Activated T-cell treated with anti-CD3 and anti-CD28 coated beads, Interleukin-2, amount 50 U/mL, for 48 hours (primary cell): ENCODE measurements at regions not wholly inside any gene's neighbourhood (a gene's known extent, or its start where the extent isn't known, plus 50 kb on each side); places are given as distances from the start of the nearest gene placed in this dataset.
A peak's percentile ranks its signal among the peaks of the same experiment; 100 is the strongest.

ENCODE experiments used
- DNase-seq, 2 experiments: peaks; one replicate each; pipeline ENCODE4 v3.0.0-alpha.2; 2020

GRCh38 chr20:22368235-22368634 is 216.1 kb downstream of the FOXA2 start:
- DNase-seq, result no peak

GRCh38 chr20:22366631-22367030 is 217.7 kb downstream of the FOXA2 start:
- DNase-seq, result no peak

- no peak for DNase-seq
Observed at GRCh38 chr20:22354647-22355046, 229.7 kb downstream of the FOXA2 start.

GRCh38 chr20:22353586-22353985 is 230.8 kb downstream of the FOXA2 start:
- no peak for DNase-seq

- DNase-seq, result no peak
Observed at GRCh38 chr20:22352019-22352418, 232.4 kb downstream of the FOXA2 start.

- no peak for DNase-seq
Observed at GRCh38 chr20:22350624-22351023, 233.7 kb downstream of the FOXA2 start.

GRCh38 chr20:22348010-22348409 is 236.4 kb downstream of the FOXA2 start:
- no peak for DNase-seq

- DNase-seq, result no peak
Observed at GRCh38 chr20:22346716-22347115, 237.7 kb downstream of the FOXA2 start.

- no peak for DNase-seq
Observed at GRCh38 chr20:22343612-22344011, 240.8 kb downstream of the FOXA2 start.

GRCh38 chr20:22342410-22342809 is 242.0 kb downstream of the FOXA2 start:
- DNase-seq, result no peak

- no peak for DNase-seq
Observed at GRCh38 chr20:22341508-22341907, 242.9 kb downstream of the FOXA2 start.

- no peak for DNase-seq
Observed at GRCh38 chr20:22339946-22340345, 244.4 kb downstream of the FOXA2 start.

GRCh38 chr20:22339091-22339881 is 245.1 kb downstream of the FOXA2 start:
- DNase-seq, result peak; percentile 27 to 29

GRCh38 chr20:22338140-22338708 is 246.1 kb downstream of the FOXA2 start:
- DNase-seq, result no peak

GRCh38 chr20:22335210-22335609 is 249.2 kb downstream of the FOXA2 start:
- DNase-seq, result no peak

GRCh38 chr20:22333885-22334545 is 250.4 kb downstream of the FOXA2 start:
- peak; percentile 34 to 49 for DNase-seq

- no peak for DNase-seq
Observed at GRCh38 chr20:22324505-22324904, 259.9 kb downstream of the FOXA2 start.

- DNase-seq, result no peak
Observed at GRCh38 chr20:22322513-22322912, 261.9 kb downstream of the FOXA2 start.

- DNase-seq, result no peak
Observed at GRCh38 chr20:22321191-22321590, 263.2 kb downstream of the FOXA2 start.

GRCh38 chr20:22320245-22320915 is 264.0 kb downstream of the FOXA2 start:
- no peak for DNase-seq

GRCh38 chr20:22315771-22316170 is 268.6 kb downstream of the FOXA2 start:
- DNase-seq, result no peak

- DNase-seq, result no peak
Observed at GRCh38 chr20:22315073-22315472, 269.3 kb downstream of the FOXA2 start.

GRCh38 chr20:22312744-22313346 is 271.5 kb downstream of the FOXA2 start:
- no peak for DNase-seq
